ENCODE measurements at regions not wholly inside any gene's neighbourhood (a gene's known extent, or its start where the extent isn't known, plus 50 kb on each side); places are given as distances from the start of the nearest gene placed in this dataset.

GRCh38 chr6:113607821-113608545 lies 249.2 kb upstream of the MARCKS start:
- no peak overlapping the region for H3K27ac ChIP-seq
- TF ChIP-seq CTCF (conservative IDR thresholded peaks at IDR 0.05), result no peak

GRCh38 chr6:113610377-113610988 lies 246.7 kb upstream of the MARCKS start:
- TF ChIP-seq CTCF (conservative IDR thresholded peaks at IDR 0.05), result no peak
- peak overlapping the region; percentile 43 for H3K27ac ChIP-seq

- H3K27ac ChIP-seq, result peak overlapping the region; percentile 7; the same call in 1 of the 2 replicates
- no peak for TF ChIP-seq CTCF (conservative IDR thresholded peaks at IDR 0.05)
These were observed 240.4 kb upstream of the MARCKS start for GRCh38 chr6:113616701-113617274.

GRCh38 chr6:113619077-113619476 lies 238.1 kb upstream of the MARCKS start:
- H3K27ac ChIP-seq, result no peak overlapping the region; the same call in 1 of the 2 replicates

GRCh38 chr6:113620386-113620785 lies 236.8 kb upstream of the MARCKS start:
- TF ChIP-seq CTCF (conservative IDR thresholded peaks at IDR 0.05), result no peak
- H3K27ac ChIP-seq, result no peak overlapping the region

More at GRCh38 chr6:113619077-113619476, 238.1 kb upstream of the MARCKS start:
- no peak for TF ChIP-seq CTCF (conservative IDR thresholded peaks at IDR 0.05)

GRCh38 chr6:113622254-113622653 lies 234.9 kb upstream of the MARCKS start:
- no peak for TF ChIP-seq CTCF (conservative IDR thresholded peaks at IDR 0.05)

GRCh38 chr6:113623129-113623528 lies 234.0 kb upstream of the MARCKS start:
- H3K27ac ChIP-seq, result no peak overlapping the region
- TF ChIP-seq CTCF (conservative IDR thresholded peaks at IDR 0.05), result no peak

More at GRCh38 chr6:113622254-113622653, 234.9 kb upstream of the MARCKS start:
- H3K27ac ChIP-seq, result no peak overlapping the region
